Esophagus (tissue), 2 donors: ENCODE measurements at regions not wholly inside any gene's neighbourhood (a gene's known extent, or its start where the extent isn't known, plus 50 kb on each side); places are given as distances from the start of the nearest gene placed in this dataset.

ENCODE experiments used
- H3K27ac ChIP-seq, 2 donors: one replicate each; pipeline ENCODE4 v1.5.1; 2013; ENCODE audit warnings: low read depth in 2 of 2, mild to moderate bottlenecking in 2 of 2, inconsistent platforms in 1 of 2, low read length in 1 of 2, moderate library complexity in 1 of 2
- H3K27me3 ChIP-seq, 2 donors: one replicate each; pipeline ENCODE4 v1.6.1; 2013; ENCODE audit warnings: low read length in 2 of 2, control low read depth in 1 of 2, mild to moderate bottlenecking in 1 of 2; ENCODE audit not compliant: insufficient read depth in 2 of 2, control insufficient read depth in 1 of 2
- H3K36me3 ChIP-seq, 2 donors: one replicate each; pipeline ENCODE4 v1.6.1; 2013; ENCODE audit warnings: low read length in 1 of 2; ENCODE audit not compliant: control insufficient read depth in 2 of 2, insufficient read depth in 2 of 2
- H3K4me1 ChIP-seq, 2 donors: one replicate each; pipeline ENCODE4 v1.6.1; 2013; ENCODE audit warnings: low read length in 1 of 2; ENCODE audit not compliant: control insufficient read depth in 2 of 2, insufficient read depth in 2 of 2
- H3K4me3 ChIP-seq, 2 donors: one replicate each; pipeline ENCODE4 v1.5.1; 2013; ENCODE audit warnings: low read length in 2 of 2, mild to moderate bottlenecking in 2 of 2, low read depth in 1 of 2, moderate library complexity in 1 of 2
- H3K9me3 ChIP-seq, 2 donors: one replicate each; pipeline ENCODE4 v1.6.1; 2013; ENCODE audit warnings: mild to moderate bottlenecking in 2 of 2, low read depth in 1 of 2, low read length in 1 of 2, moderate library complexity in 1 of 2; ENCODE audit not compliant: control insufficient read depth in 2 of 2, insufficient read depth in 1 of 2
- WGBS, 2 donors: extraction: QIAGEN DNeasy Blood & Tissue Kit; methylation state at CpG; one replicate each; pipeline ENCODE4 v1.1.7; 2013; 5-methylcytosine and 5-hydroxymethylcytosine counted together
- donor health status: healthy with polysubstance abuse.
- donor health status: Bipolar disorder and iron deficiency.

DNA sequence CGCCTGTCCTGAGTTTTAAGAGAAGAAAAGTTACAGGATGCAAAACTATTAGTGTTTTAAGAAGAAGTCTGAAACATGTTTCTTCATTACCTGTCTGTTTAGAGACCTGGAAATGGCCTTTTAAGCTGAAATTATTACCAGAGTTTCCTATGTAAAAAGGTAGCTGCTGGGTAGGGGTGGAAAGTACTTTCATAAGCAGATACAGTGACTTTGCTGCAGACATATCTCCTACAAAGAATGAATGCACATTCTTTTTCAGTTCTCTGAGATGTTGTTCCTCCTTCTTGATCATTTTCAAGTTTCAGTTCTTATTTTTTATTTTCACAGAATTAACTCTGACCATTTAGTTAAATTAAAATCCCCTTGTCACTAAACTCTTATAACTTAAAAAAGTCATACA is 1329.6 kb downstream of the KCNT2 start:
- WGBS, 2 donors, result 63 to 66% methylated on average over 1 of the region's 1 CpG
- no peaks in the 10 kb centered on the region for H3K4me1 ChIP-seq
- H3K4me3 ChIP-seq, result no peak overlapping the region
- H3K27ac ChIP-seq, result no peak overlapping the region
- no peaks in the 10 kb centered on the region for H3K9me3 ChIP-seq
- no peaks in the 10 kb centered on the region for H3K27me3 ChIP-seq
- H3K36me3 ChIP-seq, result no peaks in the 10 kb centered on the region

DNA sequence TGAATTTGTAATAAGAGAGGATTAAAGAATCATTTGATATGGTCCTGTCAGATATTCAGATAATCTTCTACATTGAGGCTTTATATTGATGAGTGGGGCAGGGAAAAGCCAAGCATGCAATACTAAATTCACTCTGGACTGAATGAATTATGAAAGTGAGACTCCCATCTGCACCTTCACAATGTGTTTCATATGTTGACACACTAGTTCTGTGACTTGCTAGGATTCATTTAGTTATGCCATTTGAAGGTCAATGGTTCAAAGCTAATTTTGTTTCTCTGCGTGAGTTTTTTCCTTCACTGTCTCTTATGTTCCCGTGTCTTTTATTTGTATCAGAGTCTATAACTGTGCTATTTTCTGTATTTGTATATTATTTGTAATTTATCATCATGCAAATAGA is 1332.5 kb downstream of the KCNT2 start:
- no peaks in the 10 kb centered on the region for H3K36me3 ChIP-seq
- no peaks in the 10 kb centered on the region for H3K27me3 ChIP-seq
- no peak overlapping the region for H3K4me3 ChIP-seq
- H3K4me1 ChIP-seq, result no peaks in the 10 kb centered on the region
- WGBS, 2 donors, result 85 to 86% methylated on average over 2 of the region's 2 CpGs
- no peak overlapping the region for H3K27ac ChIP-seq
- H3K9me3 ChIP-seq, result no peaks in the 10 kb centered on the region

DNA sequence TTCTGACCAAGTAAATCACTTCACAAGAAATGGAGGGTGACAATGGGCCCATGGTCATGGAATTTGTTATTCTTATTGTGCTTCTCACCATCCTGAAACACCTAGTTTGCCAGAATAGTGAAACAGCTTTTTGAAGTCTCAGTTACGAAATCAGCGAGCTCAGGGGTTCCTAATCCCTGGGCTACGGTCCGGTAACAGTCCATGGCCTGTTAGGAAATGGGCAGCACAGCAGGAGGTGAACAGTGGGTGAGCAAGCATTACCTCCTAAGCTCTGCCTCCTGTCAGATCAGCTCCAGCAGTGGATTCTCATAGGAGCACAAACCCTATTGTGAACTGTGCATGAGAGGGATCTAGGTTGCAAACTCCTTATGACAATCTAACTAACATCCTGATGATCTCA is 1356.3 kb downstream of the KCNT2 start:
- 81 to 90% methylated on average over 4 of the region's 4 CpGs for WGBS, 2 donors
- Histone ChIP-seq H3K27ac (no peak overlapping the region), H3K9me3 (no peaks in the 10 kb centered on the region), H3K4me1 (no peaks in the 10 kb centered on the region), H3K36me3 (no peaks in the 10 kb centered on the region), H3K27me3 (no peaks in the 10 kb centered on the region), H3K4me3 (no peak overlapping the region)

- H3K27ac ChIP-seq, result no peak overlapping the region
- H3K36me3 ChIP-seq, result no peaks in the 10 kb centered on the region
- H3K27me3 ChIP-seq, result no peaks in the 10 kb centered on the region
- WGBS, 2 donors, result 93 to 97% methylated on average over 3 of the region's 3 CpGs
- H3K4me1 ChIP-seq, result no peaks in the 10 kb centered on the region
- peaks cover 0 to under 1% of the 10 kb centered on the region in 2 donors for H3K9me3 ChIP-seq
- H3K4me3 ChIP-seq, result no peak overlapping the region
Measured at GRCh38 chr1:195243492-195243891, 1364.7 kb downstream of the KCNT2 start.

GRCh38 chr1:195241066-195241465 is 1367.2 kb downstream of the KCNT2 start:
- no peak overlapping the region for H3K27ac ChIP-seq
- H3K4me1 ChIP-seq, result no peaks in the 10 kb centered on the region
- 75 to 82% methylated on average over 3 of the region's 3 CpGs for WGBS, 2 donors
- H3K36me3 ChIP-seq, result no peaks in the 10 kb centered on the region
- H3K4me3 ChIP-seq, result no peak overlapping the region
- no peaks in the 10 kb centered on the region for H3K27me3 ChIP-seq
- H3K9me3 ChIP-seq, result peaks cover 0 to 12% of the 10 kb centered on the region in 2 donors

- 93 to 94% methylated on average over 7 of the region's 7 CpGs for WGBS, 2 donors
- H3K4me1 ChIP-seq, result no peaks in the 10 kb centered on the region
Measured at GRCh38 chr1:195238313-195238712, 1369.9 kb downstream of the KCNT2 start.

DNA sequence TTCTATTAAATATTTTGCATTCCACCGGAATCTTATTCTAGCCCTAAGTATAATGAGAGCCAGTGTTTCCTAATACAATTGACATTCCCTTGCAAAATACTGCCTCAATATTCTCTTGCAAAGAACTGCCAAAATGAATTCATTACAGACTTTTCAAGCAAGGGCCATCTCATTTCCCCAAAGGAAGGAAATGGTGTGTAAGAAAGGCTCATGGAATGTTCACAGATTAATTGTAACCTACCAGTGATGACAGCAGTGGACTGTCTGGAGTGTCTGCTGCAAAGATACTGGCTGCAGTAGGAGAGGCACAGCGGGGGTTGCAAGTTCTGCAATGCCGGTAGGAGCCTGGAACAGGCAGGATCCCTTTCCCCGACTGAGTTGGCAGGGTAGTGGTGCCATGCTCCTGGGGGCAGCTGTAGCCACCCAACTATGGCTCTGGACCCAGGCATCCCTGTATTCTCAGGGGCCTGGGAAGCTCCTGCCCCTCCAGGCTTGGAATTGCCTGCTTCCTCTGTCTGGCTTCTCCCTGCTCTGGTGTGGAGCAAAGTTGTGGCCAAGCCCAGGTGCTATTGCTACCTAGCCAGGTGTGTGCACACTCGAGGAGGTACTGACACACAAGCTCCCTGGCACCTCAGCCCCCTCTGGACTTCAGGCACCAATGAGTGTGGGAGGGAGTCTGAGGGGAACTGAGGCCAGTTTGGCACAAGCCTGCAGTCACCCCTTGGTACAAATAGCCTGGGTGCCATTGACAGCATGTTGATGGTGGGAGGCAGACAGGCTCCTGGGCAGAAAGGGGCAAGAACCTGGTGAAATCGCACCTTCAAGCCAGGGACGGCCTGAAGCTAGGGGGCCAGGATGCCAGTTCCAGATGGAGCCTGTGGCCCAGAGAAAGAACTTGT is 1371.0 kb downstream of the KCNT2 start:
- Histone ChIP-seq H3K27ac (no peak overlapping the region), H3K27me3 (no peaks in the 10 kb centered on the region), H3K4me1 (no peaks in the 10 kb centered on the region), H3K4me3 (no peak overlapping the region), H3K36me3 (no peaks in the 10 kb centered on the region), H3K9me3 (peaks cover 0 to 12% of the 10 kb centered on the region in 2 donors)
- WGBS, 2 donors, result 82 to 87% methylated on average over 7 of the region's 7 CpGs

More at GRCh38 chr1:195238313-195238712, 1369.9 kb downstream of the KCNT2 start:
- no peaks in the 10 kb centered on the region for H3K36me3 ChIP-seq
- no peak overlapping the region for H3K27ac ChIP-seq
- peaks cover 0 to 12% of the 10 kb centered on the region in 2 donors for H3K9me3 ChIP-seq
- no peaks in the 10 kb centered on the region for H3K27me3 ChIP-seq
- no peak overlapping the region for H3K4me3 ChIP-seq

DNA sequence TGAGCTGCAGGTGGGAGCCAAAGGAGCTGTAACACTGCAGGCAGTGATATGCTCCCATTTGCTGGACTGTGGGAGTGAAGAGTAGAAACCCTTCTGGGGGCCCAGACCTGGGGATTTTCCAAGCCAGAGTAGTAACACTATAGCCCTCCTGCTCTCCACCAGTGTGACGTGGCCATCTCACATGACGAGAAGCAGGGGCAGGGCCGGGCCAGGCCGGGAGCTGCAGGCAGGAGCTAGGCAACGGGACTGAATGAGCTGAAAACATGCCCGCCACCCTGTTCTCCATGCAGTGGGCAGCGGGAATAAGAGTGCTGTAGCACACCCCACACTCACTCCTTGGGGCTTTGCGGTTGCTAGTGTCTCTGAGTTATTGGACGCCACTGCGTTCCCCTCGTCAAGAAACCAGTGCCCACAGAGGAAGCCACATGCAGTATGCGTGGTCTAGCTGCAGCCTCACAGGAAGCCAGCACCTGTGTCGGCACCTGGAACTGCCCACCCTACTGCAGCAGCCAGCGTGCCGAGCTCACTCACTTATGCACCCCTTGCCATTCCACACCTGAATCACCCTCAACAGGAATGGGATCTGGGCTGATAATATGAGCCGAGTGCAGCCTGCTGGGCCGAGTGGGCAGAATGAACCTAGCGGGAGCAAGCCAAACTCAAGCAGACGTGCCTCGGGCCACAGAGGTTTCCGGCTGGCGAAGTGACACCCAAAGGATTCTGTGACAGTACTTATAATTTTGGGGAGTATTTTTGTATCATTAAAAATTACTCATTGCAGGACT is 1389.6 kb downstream of the KCNT2 start:
- Histone ChIP-seq H3K27ac (no peak overlapping the region), H3K4me3 (no peak overlapping the region), H3K27me3 (no peaks in the 10 kb centered on the region), H3K36me3 (no peaks in the 10 kb centered on the region), H3K9me3 (peaks cover 0 to 8% of the 10 kb centered on the region in 2 donors), H3K4me1 (no peaks in the 10 kb centered on the region)
- 93 to 94% methylated on average over 22 of the region's 22 CpGs for WGBS, 2 donors

GRCh38 chr1:195202241-195202640 is 1406.0 kb downstream of the KCNT2 start:
- 38 to 51% methylated on average over 4 of the region's 4 CpGs for WGBS, 2 donors

More at GRCh38 chr1:195202241-195202640, 1406.0 kb downstream of the KCNT2 start:
- H3K9me3 ChIP-seq, result no peaks in the 10 kb centered on the region
- H3K36me3 ChIP-seq, result no peaks in the 10 kb centered on the region
- no peak overlapping the region for H3K4me3 ChIP-seq
- H3K27ac ChIP-seq, result no peak overlapping the region
- no peaks in the 10 kb centered on the region for H3K4me1 ChIP-seq
- H3K27me3 ChIP-seq, result no peaks in the 10 kb centered on the region
